Heart left ventricle (tissue), 13 donors: ENCODE measurements at regions not wholly inside any gene's neighbourhood (a gene's known extent, or its start where the extent isn't known, plus 50 kb on each side); places are given as distances from the start of the nearest gene placed in this dataset.

ENCODE experiments used
- CTCF ChIP-seq, 12 donors: fragments of 200-600 bp; sonication (generic) in 4 of 12; IDR thresholded peaks; one replicate each; pipeline versions ENCODE4 v1.5.0 to v1.8.0; 2018 to 2022; ENCODE audit warnings: antibody characterized with exemption in 12 of 12, mild to moderate bottlenecking in 5 of 12
- POLR2A ChIP-seq, 2 donors: fragments of 450-650 bp; IDR thresholded peaks; one replicate each; pipeline ENCODE4 v1.6.1; 2017; ENCODE audit warnings: antibody characterized with exemption in 2 of 2, mild to moderate bottlenecking in 2 of 2, moderate library complexity in 2 of 2
- donor health status: ischemic (EF 13 %, LVEDD 7.1; RV severe dilation, severe dysfunction).
- donor health status: DM: no; HTN: yes; CAD: no.
- donor health status: DM: no; HTN: no; CAD: no.
- donor health status: ischemic (EF 25% LVEDD 6.9; RV normal size, moderate dysfunction).
- donor health status: ischemic (EF 25% LVEDD 5.7; RV mildly dilated, moderate dysfunction).
- donor health status: ischemic (EF 35%, LVEDD 5.7; RV mildly dilated, moderate dysfunction).
- donor health status: nonischemic (EF 11% LVEDD 7.7; RV severe dilation, severe dysfunction).
- donor health status: DM: yes; HTN: yes; CAD: no.
- donor health status: PGD.
- donor health status: ischemic (EF 29% LVEDD 5.4; RV normal size, mild dysfunction).
- donor health status: nonischemic (EF 23%, LVEDD 6.1; RV moderate dilation, normal function).

DNA sequence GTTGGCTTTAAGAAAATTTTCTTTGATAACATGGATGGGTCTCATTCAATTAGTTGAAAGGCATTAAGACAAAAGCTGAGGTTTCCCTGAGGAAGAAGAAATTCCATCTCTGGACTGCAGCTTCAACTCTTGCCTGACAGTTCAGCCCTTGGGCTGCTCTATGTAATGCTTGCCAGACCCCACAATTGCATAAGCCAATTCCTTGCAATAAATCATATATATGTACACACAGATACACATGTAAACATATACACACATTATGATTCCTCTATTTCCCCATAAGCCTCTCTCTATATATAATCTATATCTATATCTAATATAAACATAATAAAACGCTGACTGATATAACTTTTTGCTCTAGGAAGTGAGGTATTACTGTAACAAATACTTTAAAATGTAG, 301.5 kb upstream of the PRMT6 start:
- no peak for TF ChIP-seq CTCF (IDR thresholded peaks at IDR 0.05)
- TF ChIP-seq POLR2A (IDR thresholded peaks at IDR 0.05), result no peak
